HG03095 (cell line): ENCODE measurements at regions not wholly inside any gene's neighbourhood (a gene's known extent, or its start where the extent isn't known, plus 50 kb on each side); places are given as distances from the start of the nearest gene placed in this dataset.
"Not testable (repeated sequence)": the region's sequence is repeated elsewhere in the genome, so short reads cannot be mapped to it uniquely, and the experiment has no call there.

ENCODE experiments used
- ATAC-seq: cut with Tn5 transposase; IDR thresholded peaks from one replicate; pipeline ENCODE4 v1.9.1; 2021; ENCODE audit warnings: moderate library complexity; ENCODE audit not compliant: unreplicated experiment

- no peak for ATAC-seq
These were observed 68.9 kb downstream of the CYP26B1 start for GRCh38 chr2:72078773-72079172.

GRCh38 chr2:72077702-72078169, 69.9 kb downstream of the CYP26B1 start:
- no peak for ATAC-seq

- ATAC-seq: not testable (repeated sequence)
These were observed 74.3 kb downstream of the CYP26B1 start for GRCh38 chr2:72073373-72073772.

GRCh38 chr2:72064197-72064596, 83.5 kb downstream of the CYP26B1 start:
- not testable (repeated sequence) for ATAC-seq

GRCh38 chr2:72062336-72062735, 85.3 kb downstream of the CYP26B1 start:
- no peak for ATAC-seq

GRCh38 chr2:72057308-72057707, 90.4 kb downstream of the CYP26B1 start:
- no peak for ATAC-seq

- no peak for ATAC-seq
These were observed 95.6 kb downstream of the CYP26B1 start for GRCh38 chr2:72051971-72052505.

GRCh38 chr2:72051204-72051603, 96.5 kb downstream of the CYP26B1 start:
- no peak for ATAC-seq

- ATAC-seq: no peak
These were observed 96.9 kb downstream of the CYP26B1 start for GRCh38 chr2:72050734-72051133.

GRCh38 chr2:72048881-72049477, 98.7 kb downstream of the CYP26B1 start:
- ATAC-seq: no peak

GRCh38 chr2:72043985-72044384, 103.7 kb downstream of the CYP26B1 start:
- ATAC-seq: no peak

GRCh38 chr2:72041638-72042111, 106.0 kb downstream of the CYP26B1 start:
- ATAC-seq: no peak

- ATAC-seq: no peak
These were observed 106.8 kb downstream of the CYP26B1 start for GRCh38 chr2:72040629-72041571.

- no peak for ATAC-seq
These were observed 109.1 kb downstream of the CYP26B1 start for GRCh38 chr2:72038524-72038923.

- no peak for ATAC-seq
These were observed 110.4 kb downstream of the CYP26B1 start for GRCh38 chr2:72037261-72037666.

GRCh38 chr2:72036595-72036994, 111.1 kb downstream of the CYP26B1 start:
- no peak for ATAC-seq

- ATAC-seq: no peak
These were observed 111.5 kb downstream of the CYP26B1 start for GRCh38 chr2:72036173-72036545.

GRCh38 chr2:72035518-72036172, 112.0 kb downstream of the CYP26B1 start:
- no peak for ATAC-seq

GRCh38 chr2:72034353-72035095, 113.1 kb downstream of the CYP26B1 start:
- ATAC-seq: no peak

- no peak for ATAC-seq
These were observed 114.0 kb downstream of the CYP26B1 start for GRCh38 chr2:72033636-72034035.
